BLaER1 (cell line): ENCODE measurements at regions not wholly inside any gene's neighbourhood (a gene's known extent, or its start where the extent isn't known, plus 50 kb on each side); places are given as distances from the start of the nearest gene placed in this dataset.

Source experiments
- H3K27ac ChIP-seq: shearing (Covaris generic); formaldehyde crosslinking; 2 replicates; pipeline ENCODE4 v1.8.1; 2022
- H3K27me3 ChIP-seq: shearing (Covaris generic); formaldehyde crosslinking; 2 replicates; pipeline ENCODE4 v1.8.1; 2022
- H3K36me3 ChIP-seq: shearing (Covaris generic); formaldehyde crosslinking; 2 replicates; pipeline ENCODE4 v1.8.1; 2022
- H3K4me1 ChIP-seq: shearing (Covaris generic); formaldehyde crosslinking; 2 replicates; pipeline ENCODE4 v1.8.1; 2022
- H3K4me2 ChIP-seq: shearing (Covaris generic); formaldehyde crosslinking; 2 replicates; pipeline ENCODE4 v1.8.1; 2022
- H3K4me3 ChIP-seq: shearing (Covaris generic); formaldehyde crosslinking; 2 replicates; pipeline ENCODE4 v1.8.1; 2022
- H3K9ac ChIP-seq: shearing (Covaris generic); formaldehyde crosslinking; 2 replicates; pipeline ENCODE4 v1.8.1; 2022
- H3K9me3 ChIP-seq: shearing (Covaris generic); formaldehyde crosslinking; 2 replicates; pipeline ENCODE4 v1.8.1; 2022
- H4K20me1 ChIP-seq: shearing (Covaris generic); formaldehyde crosslinking; 2 replicates; pipeline ENCODE4 v1.8.1; 2022
- Cebpa-rat ChIP-seq: shearing (Covaris generic); IDR thresholded peaks from 2 replicates; pipeline ENCODE4 v1.8.1; 2022

DNA sequence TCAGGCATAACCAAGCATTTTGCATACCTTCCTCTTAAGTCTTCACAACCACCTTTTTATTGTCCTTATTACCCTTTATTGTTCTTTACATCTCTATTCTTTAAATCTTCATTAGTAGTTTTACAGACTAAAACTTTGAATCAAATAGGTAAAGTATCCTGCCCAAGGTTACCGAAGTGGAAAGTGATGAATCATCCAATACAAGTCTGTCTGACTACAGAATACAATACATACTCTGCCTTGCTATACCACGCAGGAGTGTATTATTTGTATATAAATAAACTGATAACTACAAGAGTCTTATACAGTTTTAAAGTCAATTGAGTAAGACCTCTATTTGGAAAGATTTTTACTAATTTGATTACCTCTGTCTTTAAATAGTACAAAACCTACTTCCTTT lies 196.0 kb downstream of the ZEB2 start:
- H3K36me3 ChIP-seq = no peaks in the 10 kb centered on the region; the same call in 1 of the 2 replicates
- TF ChIP-seq Cebpa-rat = no peak
- H3K4me3 ChIP-seq = no peak overlapping the region
- H3K9me3 ChIP-seq = 0 out of 2 replicates have a peak, but pooled peaks cover 12% of the 10 kb centered on the region
- H3K27me3 ChIP-seq = no peaks in the 10 kb centered on the region
- no peak overlapping the region for H3K4me2 ChIP-seq
- peaks cover 23% of the 10 kb centered on the region for H3K4me1 ChIP-seq
- no peak overlapping the region for H3K27ac ChIP-seq
- H4K20me1 ChIP-seq = no peaks in the 10 kb centered on the region
- H3K9ac ChIP-seq = no peak overlapping the region

DNA sequence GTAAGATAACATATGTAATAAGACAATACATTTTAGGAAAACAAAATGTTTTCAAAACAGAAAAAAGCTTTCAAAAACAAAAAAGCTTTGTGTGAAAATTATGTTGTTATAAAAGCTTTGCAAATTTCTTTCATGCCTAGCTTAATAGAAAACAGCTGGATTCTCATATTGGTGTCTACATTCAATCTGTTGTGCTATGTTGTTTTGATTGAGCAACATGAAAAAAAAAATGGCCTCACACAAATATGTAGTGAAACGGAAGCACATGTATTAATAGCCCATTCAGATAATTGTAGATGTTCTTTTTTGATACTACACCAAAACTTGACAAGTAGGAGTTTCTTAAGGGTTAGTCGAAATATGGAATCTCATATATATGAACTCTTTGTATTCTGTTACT lies 197.5 kb downstream of the ZEB2 start:
- Histone ChIP-seq H4K20me1 (no peaks in the 10 kb centered on the region), H3K4me1 (peaks cover 23% of the 10 kb centered on the region), H3K27me3 (no peaks in the 10 kb centered on the region), H3K9ac (no peak overlapping the region), H3K4me2 (no peak overlapping the region), H3K9me3 (0 out of 2 replicates have a peak, but pooled peaks cover 12% of the 10 kb centered on the region), H3K27ac (no peak overlapping the region), H3K36me3 (no peaks in the 10 kb centered on the region), H3K4me3 (no peak overlapping the region)
- no peak for TF ChIP-seq Cebpa-rat

DNA sequence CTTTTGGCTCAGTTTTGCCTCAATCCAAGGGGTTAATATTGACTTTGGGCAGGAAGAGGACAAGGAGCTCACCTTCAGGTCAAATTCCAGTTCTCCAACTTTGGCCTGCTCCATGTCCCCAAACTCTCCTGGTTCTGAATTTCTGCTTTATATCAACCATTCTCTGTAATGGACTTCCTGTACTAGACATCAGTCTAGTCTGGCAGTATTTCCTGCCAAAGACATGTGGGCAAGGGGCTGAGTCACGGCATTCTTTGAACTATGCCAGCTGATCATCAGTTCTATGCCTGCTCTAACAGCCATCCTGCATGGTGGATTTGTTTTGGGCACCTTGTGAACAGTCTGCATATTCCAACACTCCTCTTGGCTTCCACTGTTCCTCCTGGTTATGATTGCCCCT lies 199.4 kb downstream of the ZEB2 start:
- Histone ChIP-seq H3K27ac (no peak overlapping the region), H3K27me3 (no peaks in the 10 kb centered on the region), H3K4me3 (no peak overlapping the region), H3K4me2 (peak overlapping the region; percentile 23), H3K9me3 (0 out of 2 replicates have a peak, but pooled peaks cover 12% of the 10 kb centered on the region), H3K9ac (no peak overlapping the region), H3K36me3 (no peaks in the 10 kb centered on the region), H4K20me1 (no peaks in the 10 kb centered on the region), H3K4me1 (peaks cover 21% of the 10 kb centered on the region)
- no peak for TF ChIP-seq Cebpa-rat

DNA sequence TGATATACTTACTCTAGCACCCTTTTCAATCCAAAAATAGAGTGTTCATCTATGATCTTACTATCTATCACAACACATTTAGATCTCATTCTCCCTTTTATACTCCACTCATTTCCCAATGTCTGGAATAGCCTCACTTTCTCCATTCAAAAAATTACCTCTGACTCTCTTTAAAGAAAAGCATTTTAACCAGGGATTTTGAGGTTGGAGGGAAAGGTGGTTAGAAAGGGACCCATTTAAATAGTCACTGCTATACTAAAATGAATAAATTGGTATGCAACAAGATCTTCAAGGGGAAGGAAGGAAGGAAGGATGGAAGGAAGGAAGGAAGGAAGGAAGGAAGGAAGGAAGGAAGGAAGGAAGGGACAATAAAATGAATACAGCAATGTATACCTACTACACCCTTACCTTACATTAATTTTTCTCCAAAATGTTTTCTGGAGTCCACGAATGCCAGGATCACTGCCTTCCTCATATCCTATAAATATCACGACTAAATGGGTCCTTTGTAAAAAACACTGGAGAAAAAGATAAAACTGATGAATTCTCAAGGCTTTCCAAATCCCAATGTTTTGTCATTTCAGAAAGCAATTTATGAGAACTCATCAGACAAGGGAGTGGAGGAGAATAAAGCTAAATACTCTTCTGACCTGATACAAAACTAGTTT lies 202.7 kb downstream of the ZEB2 start:
- H3K4me1 ChIP-seq = peaks cover 10% of the 10 kb centered on the region
- H3K27ac ChIP-seq = no peak overlapping the region
- no peaks in the 10 kb centered on the region for H4K20me1 ChIP-seq
- H3K36me3 ChIP-seq = peaks cover 10% of the 10 kb centered on the region
- H3K4me2 ChIP-seq = no peak overlapping the region
- peaks cover 20% of the 10 kb centered on the region for H3K9me3 ChIP-seq
- H3K9ac ChIP-seq = no peak overlapping the region
- H3K27me3 ChIP-seq = no peaks in the 10 kb centered on the region
- no peak for TF ChIP-seq Cebpa-rat
- H3K4me3 ChIP-seq = no peak overlapping the region

DNA sequence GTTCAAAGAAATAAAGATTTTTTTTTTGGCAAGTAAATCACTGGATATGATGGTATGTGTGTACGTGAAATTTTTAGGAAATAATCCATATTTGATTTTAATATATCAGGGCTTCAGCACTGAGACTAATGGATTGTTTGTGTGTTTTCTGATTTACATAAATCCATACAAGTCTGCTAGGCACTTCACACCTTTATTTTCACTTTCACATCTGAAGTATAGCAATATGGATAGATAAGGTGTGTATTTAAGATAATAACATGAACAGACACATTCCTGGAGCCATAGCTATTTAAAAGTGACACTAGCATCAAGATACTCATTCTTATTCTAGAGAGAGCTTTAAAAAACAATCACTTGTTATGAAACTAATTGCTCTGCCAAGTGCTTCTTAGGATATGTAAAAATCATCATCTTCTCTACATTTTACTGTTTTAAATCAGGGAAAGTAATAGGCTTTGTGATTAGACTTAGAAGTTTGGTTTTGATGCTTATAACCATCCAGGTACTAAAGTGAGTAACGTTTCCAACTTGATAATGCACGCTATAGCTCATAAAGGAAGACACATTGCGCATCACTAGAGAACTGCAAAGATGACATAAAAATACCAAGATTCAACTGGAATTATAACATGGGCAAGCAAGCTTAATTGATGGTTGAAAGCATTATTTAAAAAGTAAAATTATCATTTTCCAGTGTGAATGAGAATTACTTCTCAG lies 208.9 kb downstream of the ZEB2 start:
- no peak for TF ChIP-seq Cebpa-rat
- no peaks in the 10 kb centered on the region for H3K4me1 ChIP-seq
- peaks cover 12% of the 10 kb centered on the region for H3K36me3 ChIP-seq
- H3K4me3 ChIP-seq = no peak overlapping the region
- H3K4me2 ChIP-seq = no peak overlapping the region
- H3K9me3 ChIP-seq = peaks cover 26% of the 10 kb centered on the region
- H4K20me1 ChIP-seq = no peaks in the 10 kb centered on the region
- no peak overlapping the region for H3K9ac ChIP-seq
- no peak overlapping the region for H3K27ac ChIP-seq
- H3K27me3 ChIP-seq = no peaks in the 10 kb centered on the region

DNA sequence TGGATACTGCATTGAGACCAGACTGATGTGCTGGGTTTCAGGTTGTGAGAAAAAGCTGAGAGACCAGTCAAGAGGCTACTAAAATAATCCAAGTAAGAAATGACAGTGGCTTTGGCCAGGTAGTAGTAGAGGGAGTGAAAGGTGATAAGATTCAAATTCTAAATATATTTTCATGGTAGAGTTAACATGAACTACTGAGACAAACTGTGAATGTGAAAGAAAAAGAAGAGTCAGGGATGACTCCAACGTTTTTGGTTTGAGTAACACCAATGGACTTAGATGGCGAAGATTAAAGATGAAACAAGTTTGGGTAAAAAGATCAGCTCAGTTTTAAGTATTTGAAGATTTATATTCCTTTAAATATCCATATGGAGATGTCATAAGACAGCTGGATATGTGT lies 209.4 kb downstream of the ZEB2 start:
- Histone ChIP-seq H3K4me3 (no peak overlapping the region), H3K4me2 (no peak overlapping the region), H3K27me3 (no peaks in the 10 kb centered on the region), H3K9me3 (peaks cover 26% of the 10 kb centered on the region), H3K36me3 (peaks cover 12% of the 10 kb centered on the region), H3K27ac (no peak overlapping the region), H3K9ac (no peak overlapping the region), H3K4me1 (no peaks in the 10 kb centered on the region), H4K20me1 (no peaks in the 10 kb centered on the region)
- no peak for TF ChIP-seq Cebpa-rat

DNA sequence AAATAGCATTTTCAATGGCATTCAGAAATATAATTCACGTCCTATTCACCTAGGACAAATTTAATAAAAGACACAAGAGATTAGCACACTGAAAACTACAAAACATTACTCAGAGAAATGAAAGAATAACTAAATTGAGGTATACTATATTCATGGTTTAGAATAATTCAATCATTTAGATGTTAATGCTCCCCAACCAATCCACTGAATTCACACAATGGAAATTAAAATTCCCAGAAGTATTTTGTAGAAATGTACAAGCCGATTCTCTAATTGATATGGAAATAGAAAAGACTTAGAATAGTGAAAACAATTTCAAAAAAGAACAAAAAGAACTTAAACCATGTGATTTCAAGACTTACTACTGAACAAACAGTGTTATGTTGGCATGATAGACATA lies 212.2 kb downstream of the ZEB2 start:
- Histone ChIP-seq H4K20me1 (no peaks in the 10 kb centered on the region), H3K9me3 (peaks cover 18% of the 10 kb centered on the region), H3K4me3 (no peak overlapping the region), H3K36me3 (peaks cover 7% of the 10 kb centered on the region), H3K27me3 (no peaks in the 10 kb centered on the region), H3K9ac (no peak overlapping the region), H3K27ac (no peak overlapping the region), H3K4me2 (no peak overlapping the region), H3K4me1 (no peaks in the 10 kb centered on the region)
- no peak for TF ChIP-seq Cebpa-rat

DNA sequence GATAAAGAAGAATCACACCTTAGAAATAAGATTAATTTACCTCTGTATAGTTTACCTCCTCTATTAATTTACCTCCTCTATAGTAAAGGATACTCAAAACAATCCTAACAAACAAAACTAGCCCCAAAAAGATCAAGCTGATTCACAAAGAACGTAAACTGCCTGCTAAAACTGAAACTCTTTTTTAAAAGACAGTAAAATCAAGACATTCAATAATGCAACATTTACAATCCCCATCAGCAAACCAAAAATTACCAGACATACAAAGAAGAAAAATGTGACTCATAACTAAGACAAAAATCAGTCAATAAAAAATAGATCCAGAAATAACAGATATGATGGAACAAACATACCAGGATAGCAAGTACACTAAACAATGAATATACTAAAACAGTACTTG lies 215.7 kb downstream of the ZEB2 start:
- Histone ChIP-seq H3K9me3 (peaks cover 4% of the 10 kb centered on the region; the same call in 1 of the 2 replicates), H3K27ac (no peak overlapping the region), H3K27me3 (no peaks in the 10 kb centered on the region), H3K4me1 (no peaks in the 10 kb centered on the region), H3K9ac (no peak overlapping the region), H3K4me2 (no peak overlapping the region), H3K4me3 (no peak overlapping the region), H4K20me1 (no peaks in the 10 kb centered on the region), H3K36me3 (no peaks in the 10 kb centered on the region)
- no peak for TF ChIP-seq Cebpa-rat

DNA sequence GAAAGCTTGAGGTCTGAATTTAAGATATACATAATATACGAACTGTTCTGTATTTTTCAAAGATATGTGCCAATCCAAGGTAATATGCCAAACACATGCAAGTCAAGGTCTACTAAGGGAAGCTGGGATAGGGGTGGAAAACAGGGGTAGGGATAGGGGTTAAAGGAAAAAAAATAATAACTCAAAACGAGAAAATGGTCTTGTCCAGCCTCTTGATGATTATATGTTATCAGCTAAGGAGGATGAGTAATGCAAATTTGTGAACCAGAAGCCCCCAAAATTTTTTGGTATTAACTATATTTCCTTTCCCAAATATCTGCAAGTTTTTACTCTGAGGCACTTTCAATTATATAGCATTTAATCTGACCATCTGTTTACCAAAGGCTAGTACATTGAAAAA lies 219.3 kb downstream of the ZEB2 start:
- H3K27me3 ChIP-seq = no peaks in the 10 kb centered on the region
- no peak overlapping the region for H3K9ac ChIP-seq
- no peak overlapping the region for H3K4me3 ChIP-seq
- H3K4me1 ChIP-seq = no peaks in the 10 kb centered on the region
- no peaks in the 10 kb centered on the region for H4K20me1 ChIP-seq
- H3K36me3 ChIP-seq = no peaks in the 10 kb centered on the region
- no peak overlapping the region for H3K27ac ChIP-seq
- no peak for TF ChIP-seq Cebpa-rat
- H3K9me3 ChIP-seq = no peaks in the 10 kb centered on the region; the same call in 1 of the 2 replicates
- no peak overlapping the region for H3K4me2 ChIP-seq

DNA sequence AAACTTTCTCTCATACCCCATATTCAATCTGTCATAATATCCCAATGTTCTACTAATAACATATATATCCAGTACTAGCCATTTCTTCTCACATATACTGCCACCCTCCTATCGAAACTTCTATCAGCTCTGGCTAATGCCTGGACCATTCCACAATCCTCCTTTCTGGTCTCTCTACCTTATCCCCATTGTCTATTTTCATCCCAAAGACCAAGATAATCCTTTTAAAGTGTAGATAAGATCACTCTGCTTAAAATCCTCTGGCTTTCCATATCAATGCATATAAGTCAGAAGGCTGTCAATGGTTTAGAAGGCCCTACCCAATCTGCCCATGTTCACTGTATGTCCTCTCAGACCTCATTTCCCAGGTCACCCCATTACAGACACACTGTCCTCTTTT lies 229.6 kb downstream of the ZEB2 start:
- no peaks in the 10 kb centered on the region for H3K4me1 ChIP-seq
- no peaks in the 10 kb centered on the region for H4K20me1 ChIP-seq
- peaks cover 3% of the 10 kb centered on the region; the same call in 1 of the 2 replicates for H3K9me3 ChIP-seq
- H3K36me3 ChIP-seq = no peaks in the 10 kb centered on the region
- no peak overlapping the region for H3K4me3 ChIP-seq
- H3K9ac ChIP-seq = no peak overlapping the region
- no peak for TF ChIP-seq Cebpa-rat
- H3K27ac ChIP-seq = no peak overlapping the region
- H3K4me2 ChIP-seq = no peak overlapping the region
- H3K27me3 ChIP-seq = no peaks in the 10 kb centered on the region
